Neural progenitor cell (in vitro differentiated cells): ENCODE measurements at regions not wholly inside any gene's neighbourhood (a gene's known extent, or its start where the extent isn't known, plus 50 kb on each side); places are given as distances from the start of the nearest gene placed in this dataset.

Experiments used
- EZH2 ChIP-seq: fragments of 200-600 bp; sonication (generic); IDR thresholded peaks from 2 replicates; pipeline ENCODE4 v1.6.1; 2017; ENCODE audit warnings: antibody characterized with exemption, mild to moderate bottlenecking, moderate library complexity
- EZH2phosphoT487 ChIP-seq: fragments of 200-600 bp; sonication (generic); IDR thresholded peaks from 2 replicates; pipeline ENCODE4 v1.6.1; 2017; ENCODE audit warnings: antibody characterized with exemption
- TF ChIP-seq, protein P1 (sequence below): fragments of 200-600 bp; sonication (generic); IDR thresholded peaks from 2 replicates; pipeline ENCODE4 v1.5.1; 2017; ENCODE audit warnings: antibody characterized with exemption, mild to moderate bottlenecking

DNA sequence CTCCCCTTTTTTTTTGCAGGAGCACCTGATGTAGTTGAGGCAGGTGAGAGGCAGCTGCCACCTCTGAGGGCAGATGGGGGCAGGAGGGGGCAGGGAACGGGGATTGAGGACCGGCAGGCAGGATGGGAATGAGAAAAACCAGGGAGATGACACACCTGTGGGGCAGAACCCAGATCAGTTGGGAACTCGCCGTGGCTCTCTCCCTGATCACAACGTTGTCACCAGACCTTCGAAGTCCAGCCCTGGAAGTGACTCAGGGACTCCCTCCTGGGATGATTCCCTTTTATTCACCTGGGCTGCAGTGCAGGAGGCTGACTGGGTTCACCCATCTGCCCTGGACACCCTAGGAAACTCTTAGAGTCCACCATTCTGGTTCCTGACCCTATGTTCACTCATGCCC, 127.2 kb downstream of the MXRA5 start:
- TF ChIP-seq, protein P1, sequence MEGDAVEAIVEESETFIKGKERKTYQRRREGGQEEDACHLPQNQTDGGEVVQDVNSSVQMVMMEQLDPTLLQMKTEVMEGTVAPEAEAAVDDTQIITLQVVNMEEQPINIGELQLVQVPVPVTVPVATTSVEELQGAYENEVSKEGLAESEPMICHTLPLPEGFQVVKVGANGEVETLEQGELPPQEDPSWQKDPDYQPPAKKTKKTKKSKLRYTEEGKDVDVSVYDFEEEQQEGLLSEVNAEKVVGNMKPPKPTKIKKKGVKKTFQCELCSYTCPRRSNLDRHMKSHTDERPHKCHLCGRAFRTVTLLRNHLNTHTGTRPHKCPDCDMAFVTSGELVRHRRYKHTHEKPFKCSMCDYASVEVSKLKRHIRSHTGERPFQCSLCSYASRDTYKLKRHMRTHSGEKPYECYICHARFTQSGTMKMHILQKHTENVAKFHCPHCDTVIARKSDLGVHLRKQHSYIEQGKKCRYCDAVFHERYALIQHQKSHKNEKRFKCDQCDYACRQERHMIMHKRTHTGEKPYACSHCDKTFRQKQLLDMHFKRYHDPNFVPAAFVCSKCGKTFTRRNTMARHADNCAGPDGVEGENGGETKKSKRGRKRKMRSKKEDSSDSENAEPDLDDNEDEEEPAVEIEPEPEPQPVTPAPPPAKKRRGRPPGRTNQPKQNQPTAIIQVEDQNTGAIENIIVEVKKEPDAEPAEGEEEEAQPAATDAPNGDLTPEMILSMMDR, result no peak
- TF ChIP-seq EZH2 (no peak), EZH2phosphoT487 (no peak)
